Activated B cell treated with CpG ODN at 0.5 μM for 24 hours (primary cell): ENCODE measurements at regions not wholly inside any gene's neighbourhood (a gene's known extent, or its start where the extent isn't known, plus 50 kb on each side); places are given as distances from the start of the nearest gene placed in this dataset.

ENCODE experiments used
- ATAC-seq: fragments of 200-7000 bp; cut with Tn5 transposase; one replicate; pipeline ENCODE4 v1.10.0; 2021; ENCODE audit warnings: low read depth, mild to moderate bottlenecking, moderate library complexity
- CTCF ChIA-PET: fragments of 350-600 bp; sonication (Branson Sonifier 250); formaldehyde crosslinking; loops from one replicate; lab custom pipeline; 2021; ENCODE audit warnings: antibody characterized with exemption; lab: Charles Lee
- POLR2A ChIA-PET: fragments of 350-600 bp; sonication (Branson Sonifier 250); formaldehyde crosslinking; loops from one replicate; lab custom pipeline; 2021; ENCODE audit warnings: antibody characterized with exemption; lab: Charles Lee
- DNase-seq: peaks from one replicate; pipeline ENCODE4 v3.0.0; 2022
- H3K27ac Mint-ChIP-seq: one replicate; pipeline ENCODE4 v1.8.0; 2020; ENCODE audit warnings: mixed read lengths
- H3K27me3 Mint-ChIP-seq: one replicate; pipeline ENCODE4 v1.8.0; 2021; ENCODE audit warnings: mixed read lengths
- H3K36me3 Mint-ChIP-seq: one replicate; pipeline ENCODE4 v1.8.0; 2021; ENCODE audit warnings: low read depth, mixed read lengths
- H3K4me1 Mint-ChIP-seq: one replicate; pipeline ENCODE4 v1.8.0; 2021; ENCODE audit warnings: mixed read lengths
- H3K4me3 Mint-ChIP-seq: one replicate; pipeline ENCODE4 v1.8.0; 2020; ENCODE audit warnings: mild to moderate bottlenecking, mixed read lengths
- H3K9me3 Mint-ChIP-seq: one replicate; pipeline ENCODE4 v1.8.0; 2020; ENCODE audit warnings: mixed read lengths
- intact Hi-C: fragments of 100-400 bp; cut with micrococcal nuclease; formaldehyde crosslinking; loops from one replicate; pipeline ENCODE4 v1.15.1; 2024
- TF ChIP-seq, protein P1 (sequence below): fragments of 200-600 bp; IDR thresholded peaks from one replicate; pipeline ENCODE4 v1.8.0; 2022; ENCODE audit warnings: antibody characterized with exemption, mild to moderate bottlenecking

DNA sequence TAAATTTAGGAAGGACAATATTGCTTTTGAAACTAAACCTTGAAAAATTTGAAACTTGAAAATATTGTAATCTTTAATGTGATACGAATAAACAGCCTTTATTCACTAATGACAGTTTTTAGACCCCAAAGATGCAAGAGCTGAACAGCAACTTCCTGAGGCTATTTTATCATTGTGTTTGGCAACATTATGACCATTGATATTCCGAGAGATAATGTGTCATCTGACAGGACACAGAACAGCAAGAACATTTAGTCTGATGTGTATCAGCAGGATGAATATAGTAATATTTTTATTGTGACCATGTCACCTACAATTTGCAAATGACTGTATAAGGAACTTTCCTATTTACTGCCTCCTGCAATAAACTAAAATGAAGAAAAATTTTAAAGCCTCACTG lies 316.0 kb downstream of the ADAM29 start:
- TF ChIP-seq, protein P1, sequence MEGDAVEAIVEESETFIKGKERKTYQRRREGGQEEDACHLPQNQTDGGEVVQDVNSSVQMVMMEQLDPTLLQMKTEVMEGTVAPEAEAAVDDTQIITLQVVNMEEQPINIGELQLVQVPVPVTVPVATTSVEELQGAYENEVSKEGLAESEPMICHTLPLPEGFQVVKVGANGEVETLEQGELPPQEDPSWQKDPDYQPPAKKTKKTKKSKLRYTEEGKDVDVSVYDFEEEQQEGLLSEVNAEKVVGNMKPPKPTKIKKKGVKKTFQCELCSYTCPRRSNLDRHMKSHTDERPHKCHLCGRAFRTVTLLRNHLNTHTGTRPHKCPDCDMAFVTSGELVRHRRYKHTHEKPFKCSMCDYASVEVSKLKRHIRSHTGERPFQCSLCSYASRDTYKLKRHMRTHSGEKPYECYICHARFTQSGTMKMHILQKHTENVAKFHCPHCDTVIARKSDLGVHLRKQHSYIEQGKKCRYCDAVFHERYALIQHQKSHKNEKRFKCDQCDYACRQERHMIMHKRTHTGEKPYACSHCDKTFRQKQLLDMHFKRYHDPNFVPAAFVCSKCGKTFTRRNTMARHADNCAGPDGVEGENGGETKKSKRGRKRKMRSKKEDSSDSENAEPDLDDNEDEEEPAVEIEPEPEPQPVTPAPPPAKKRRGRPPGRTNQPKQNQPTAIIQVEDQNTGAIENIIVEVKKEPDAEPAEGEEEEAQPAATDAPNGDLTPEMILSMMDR: no peak
- DNase-seq (no peak), ATAC-seq (no peak)
- intact Hi-C loops: no loop called here
- H3K4me3 Mint-ChIP-seq: no peak overlapping the region
- no peak overlapping the region for H3K27ac Mint-ChIP-seq
- no peaks in the 10 kb centered on the region for H3K27me3 Mint-ChIP-seq
- CTCF ChIA-PET: no interaction called here
- H3K36me3 Mint-ChIP-seq: no peaks in the 10 kb centered on the region
- H3K9me3 Mint-ChIP-seq: no peaks in the 10 kb centered on the region
- POLR2A ChIA-PET: no interaction called here
- H3K4me1 Mint-ChIP-seq: no peaks in the 10 kb centered on the region

DNA sequence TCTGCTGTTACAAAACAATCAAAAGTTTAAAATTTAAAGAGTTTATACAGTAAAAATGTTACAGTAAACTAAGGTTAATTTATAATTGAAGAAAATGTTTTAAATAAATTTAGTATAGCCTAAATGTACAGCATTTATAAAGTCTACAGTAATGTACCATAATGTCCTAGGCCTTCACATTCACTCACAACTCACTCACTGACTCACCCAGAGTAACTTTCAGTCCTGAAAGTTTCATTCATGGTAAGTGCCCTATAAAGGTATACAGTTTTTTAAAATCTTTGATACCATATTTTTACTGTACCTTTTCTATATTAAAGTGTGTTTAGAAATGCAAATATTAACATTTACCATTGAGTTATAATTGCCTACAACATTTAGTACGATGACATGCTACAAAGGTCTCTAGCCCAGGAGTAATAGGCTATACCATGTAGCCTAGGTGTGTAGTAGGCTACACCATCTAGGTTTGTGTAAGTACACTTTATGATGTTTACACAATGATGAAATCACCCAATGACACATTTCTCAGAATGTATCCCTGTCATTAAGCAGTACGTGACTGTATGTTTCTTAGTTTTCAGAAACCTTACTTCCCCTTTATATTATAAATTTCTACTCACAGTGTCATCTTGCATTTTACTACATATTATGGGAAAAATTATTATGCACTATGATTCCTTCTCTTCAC lies 320.8 kb downstream of the ADAM29 start:
- no peak overlapping the region for H3K27ac Mint-ChIP-seq
- no peak for ATAC-seq
- no peaks in the 10 kb centered on the region for H3K4me1 Mint-ChIP-seq
- no peaks in the 10 kb centered on the region for H3K36me3 Mint-ChIP-seq
- no peak overlapping the region for H3K4me3 Mint-ChIP-seq
- ChIA-PET POLR2A (no interaction called here), CTCF (no interaction called here)
- no peak for DNase-seq
- no peaks in the 10 kb centered on the region for H3K27me3 Mint-ChIP-seq
- H3K9me3 Mint-ChIP-seq: no peaks in the 10 kb centered on the region
- intact Hi-C loops: no loop called here
- TF ChIP-seq, protein P1: no peak

DNA sequence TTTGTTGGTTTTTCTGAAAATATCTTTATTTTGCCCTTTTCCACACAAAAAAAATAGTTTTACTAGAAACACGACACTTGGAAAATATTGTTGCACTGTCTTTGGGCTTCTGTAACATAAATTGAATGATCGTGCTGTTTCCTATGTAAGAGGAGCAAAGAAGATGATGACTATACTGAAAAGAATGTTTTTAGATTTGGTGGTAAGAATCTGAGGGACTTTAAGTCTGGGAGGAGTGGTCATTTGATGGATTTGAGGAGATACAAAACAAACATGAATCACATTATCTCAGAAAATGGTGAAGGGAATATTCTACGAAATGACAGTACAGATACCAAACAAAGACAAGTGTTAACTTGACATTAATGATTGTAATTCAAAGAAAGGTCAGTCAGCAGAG lies 328.8 kb downstream of the ADAM29 start:
- H3K9me3 Mint-ChIP-seq: peaks cover 3% of the 10 kb centered on the region
- no peak overlapping the region for H3K27ac Mint-ChIP-seq
- ChIA-PET POLR2A (no interaction called here), CTCF (no interaction called here)
- ATAC-seq (no peak), DNase-seq (no peak)
- no peaks in the 10 kb centered on the region for H3K27me3 Mint-ChIP-seq
- H3K4me3 Mint-ChIP-seq: no peak overlapping the region
- TF ChIP-seq, protein P1: no peak
- no peaks in the 10 kb centered on the region for H3K36me3 Mint-ChIP-seq
- H3K4me1 Mint-ChIP-seq: no peaks in the 10 kb centered on the region
- intact Hi-C loops: no loop called here

DNA sequence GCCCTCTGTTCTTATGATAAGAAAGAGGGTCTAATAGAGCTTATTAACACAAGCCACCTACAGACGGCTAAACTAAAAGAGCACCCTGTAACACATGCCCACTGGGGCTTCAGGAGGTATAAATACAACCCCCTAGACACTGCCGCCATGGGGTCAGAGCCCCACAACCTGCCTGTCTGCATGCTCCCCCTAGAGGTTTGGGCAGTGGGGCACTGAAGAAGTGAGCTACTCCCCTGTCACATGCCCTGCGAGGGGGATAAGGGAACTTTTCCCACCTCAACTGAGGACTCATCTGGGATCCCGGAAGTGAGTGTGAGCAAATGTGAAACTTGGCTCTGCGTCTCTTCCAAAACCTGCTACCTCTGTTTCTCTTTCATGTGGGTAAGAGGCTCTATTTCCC lies 334.5 kb downstream of the ADAM29 start:
- H3K36me3 Mint-ChIP-seq: no peaks in the 10 kb centered on the region
- no peaks in the 10 kb centered on the region for H3K27me3 Mint-ChIP-seq
- no peak overlapping the region for H3K27ac Mint-ChIP-seq
- DNase-seq: no peak
- ATAC-seq: no peak
- intact Hi-C loops: no loop called here
- POLR2A ChIA-PET: no interaction called here
- H3K4me1 Mint-ChIP-seq: no peaks in the 10 kb centered on the region
- CTCF ChIA-PET: no interaction called here
- no peaks in the 10 kb centered on the region for H3K9me3 Mint-ChIP-seq
- no peak overlapping the region for H3K4me3 Mint-ChIP-seq
- TF ChIP-seq, protein P1: no peak

DNA sequence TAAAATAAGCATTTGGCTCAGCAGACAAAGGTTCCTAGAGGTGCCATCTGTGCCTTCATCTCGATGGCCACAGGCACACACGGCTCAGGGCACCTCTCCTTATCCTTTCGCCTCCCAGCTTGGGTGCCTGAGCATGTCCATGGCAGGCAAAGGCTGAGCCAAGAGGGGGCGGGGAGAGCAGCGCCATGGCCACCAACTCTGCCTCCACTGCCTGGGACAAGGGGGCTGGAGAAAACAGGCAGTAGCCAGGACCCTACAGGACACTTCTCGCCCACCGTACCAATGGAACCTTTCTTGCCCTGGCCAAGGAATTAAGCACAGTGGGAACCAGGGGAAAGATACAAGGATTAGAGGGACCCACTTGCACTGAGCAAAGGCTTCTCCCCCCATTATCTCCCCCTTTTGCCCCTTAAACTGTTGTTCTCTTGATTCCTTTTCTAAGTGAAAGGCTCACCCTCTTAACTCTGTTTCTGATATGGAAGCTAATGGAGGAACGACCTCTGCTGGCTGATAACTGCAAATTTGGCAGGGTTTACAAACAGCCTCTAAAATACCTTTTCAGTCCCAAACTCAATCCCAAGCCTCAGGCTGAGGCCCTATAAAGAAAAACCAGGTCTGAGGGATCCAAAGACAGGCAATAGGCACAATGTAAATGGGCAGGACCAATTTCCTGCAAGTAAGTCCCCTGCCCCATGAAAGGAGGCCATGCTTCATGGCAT lies 335.2 kb downstream of the ADAM29 start:
- Mint-ChIP-seq H3K9me3 (no peaks in the 10 kb centered on the region), H3K27me3 (no peaks in the 10 kb centered on the region), H3K27ac (no peak overlapping the region), H3K4me1 (no peaks in the 10 kb centered on the region), H3K4me3 (no peak overlapping the region), H3K36me3 (no peaks in the 10 kb centered on the region)
- DNase-seq: no peak
- intact Hi-C loops: no loop called here
- CTCF ChIA-PET: no interaction called here
- TF ChIP-seq, protein P1: no peak
- ATAC-seq: no peak
- POLR2A ChIA-PET: no interaction called here
